Neural cell (in vitro differentiated cells): ENCODE measurements at regions not wholly inside any gene's neighbourhood (a gene's known extent, or its start where the extent isn't known, plus 50 kb on each side); places are given as distances from the start of the nearest gene placed in this dataset.
"Not testable (repeated sequence)": the region's sequence is repeated elsewhere in the genome, so short reads cannot be mapped to it uniquely, and the experiment has no call there.

Experiments used
- H2AFZ ChIP-seq: fragments of 200-600, 300-800 bp; sonication (generic), shearing (Covaris generic); 2 replicates; pipeline ENCODE4 v1.6.0; 2014; ENCODE audit warnings: low read depth, mild to moderate bottlenecking, antibody characterized with exemption, low read length, moderate library complexity
- H3F3A ChIP-seq: fragments of 200-600 bp; shearing (Covaris generic); 2 replicates; pipeline ENCODE4 v1.6.1; 2016; ENCODE audit warnings: mild to moderate bottlenecking, moderate library complexity, mixed read lengths, antibody characterized with exemption, low read length; ENCODE audit not compliant: insufficient read depth, poor library complexity, severe bottlenecking
- H3K27ac ChIP-seq: fragments of 200-600, 300-800 bp; sonication (generic), shearing (Covaris generic); 2 replicates; pipeline ENCODE4 v1.5.1; 2014; ENCODE audit warnings: mild to moderate bottlenecking, low read length, moderate library complexity
- H3K27me3 ChIP-seq: fragments of 300-800, 200-600 bp; sonication (generic), shearing (Covaris generic); 2 replicates; pipeline ENCODE4 v1.6.0; 2014; ENCODE audit warnings: mild to moderate bottlenecking, low read depth, low read length, moderate library complexity; ENCODE audit not compliant: insufficient read depth
- H3K36me3 ChIP-seq: fragments of 300-800, 200-600 bp; sonication (generic), shearing (Covaris generic); 2 replicates; pipeline ENCODE4 v1.5.1; 2014; ENCODE audit warnings: mild to moderate bottlenecking, antibody characterized with exemption, low read length, moderate library complexity; ENCODE audit not compliant: insufficient read depth
- H3K4me2 ChIP-seq: fragments of 300-800, 200-600 bp; sonication (generic), shearing (Covaris generic); 2 replicates; pipeline ENCODE4 v1.6.0; 2014; ENCODE audit warnings: mild to moderate bottlenecking, low read length
- H3K4me3 ChIP-seq: fragments of 300-800, 200-600 bp; sonication (generic), shearing (Covaris generic); 2 replicates; pipeline ENCODE4 v1.5.1; 2014; ENCODE audit warnings: mild to moderate bottlenecking, low read length, moderate library complexity
- H3K79me2 ChIP-seq: fragments of 200-600 bp; shearing (Covaris generic); replicated peaks from 2 replicates; pipeline ENCODE4 v1.6.0; 2014; ENCODE audit warnings: mild to moderate bottlenecking, low read length, moderate library complexity; ENCODE audit not compliant: insufficient read depth
- H3K9ac ChIP-seq: fragments of 300-800, 200-600 bp; sonication (generic), shearing (Covaris generic); 2 replicates; pipeline ENCODE4 v1.6.1; 2016; ENCODE audit warnings: mild to moderate bottlenecking, low read length, mixed read lengths
- H3K9me2 ChIP-seq: fragments of 200-600 bp; shearing (Covaris generic); 2 replicates; pipeline ENCODE4 v1.6.1; 2016; ENCODE audit warnings: mild to moderate bottlenecking, low read length, mixed read lengths; ENCODE audit not compliant: insufficient read depth
- H3K9me3 ChIP-seq: fragments of 200-600, 300-800 bp; sonication (generic), shearing (Covaris generic); 2 replicates; pipeline ENCODE4 v1.6.1; 2016; ENCODE audit warnings: mild to moderate bottlenecking, mixed run types, low read length, moderate library complexity, mixed read lengths
- H4K20me1 ChIP-seq: fragments of 200-600 bp; shearing (Covaris generic); 2 replicates; pipeline ENCODE4 v1.6.1; 2016; ENCODE audit warnings: mild to moderate bottlenecking, mixed run types; ENCODE audit not compliant: insufficient read depth
- EP300 ChIP-seq: fragments of 450-650 bp; conservative IDR thresholded peaks from 2 replicates; pipeline ENCODE4 v1.6.1; 2014; ENCODE audit warnings: antibody characterized with exemption, mild to moderate bottlenecking, moderate library complexity; ENCODE audit not compliant: poor library complexity, severe bottlenecking
- EZH2 ChIP-seq: fragments of 200-600, 300-800 bp; shearing (Covaris generic), sonication (generic); IDR thresholded peaks from 2 replicates; pipeline ENCODE4 v1.6.1; 2014; ENCODE audit warnings: antibody characterized with exemption, low read length, borderline replicate concordance, mild to moderate bottlenecking; ENCODE audit not compliant: insufficient read depth, poor library complexity, severe bottlenecking
- MXI1 ChIP-seq: fragments of 450-650 bp; conservative IDR thresholded peaks from 2 replicates; pipeline ENCODE4 v1.6.1; 2014; ENCODE audit warnings: antibody characterized with exemption, mild to moderate bottlenecking; ENCODE audit not compliant: poor library complexity, severe bottlenecking
- POLR2AphosphoS5 ChIP-seq: IDR thresholded peaks from 2 replicates; pipeline ENCODE4 v1.6.1; 2012
- RAD21 ChIP-seq: fragments of 450-650 bp; conservative IDR thresholded peaks from 2 replicates; pipeline ENCODE4 v1.6.1; 2014; ENCODE audit warnings: antibody characterized with exemption, mild to moderate bottlenecking, moderate library complexity
- SMC3 ChIP-seq: fragments of 450-650 bp; conservative IDR thresholded peaks from 2 replicates; pipeline ENCODE4 v1.6.1; 2014; ENCODE audit warnings: antibody characterized with exemption, mild to moderate bottlenecking, moderate library complexity; ENCODE audit not compliant: poor library complexity
- TAF1 ChIP-seq: IDR thresholded peaks from 2 replicates; pipeline ENCODE4 v1.6.1; 2012; ENCODE audit warnings: low read depth
- TF ChIP-seq, protein P1 (sequence below): fragments of 450-650 bp; IDR thresholded peaks from 2 replicates; pipeline ENCODE4 v1.5.1; 2014; ENCODE audit warnings: antibody characterized with exemption, mild to moderate bottlenecking, moderate library complexity; ENCODE audit not compliant: poor library complexity, severe bottlenecking
- TF ChIP-seq, protein P2 (sequence below): IDR thresholded peaks from 2 replicates; pipeline ENCODE4 v1.6.1; 2012; ENCODE audit warnings: borderline replicate concordance

DNA sequence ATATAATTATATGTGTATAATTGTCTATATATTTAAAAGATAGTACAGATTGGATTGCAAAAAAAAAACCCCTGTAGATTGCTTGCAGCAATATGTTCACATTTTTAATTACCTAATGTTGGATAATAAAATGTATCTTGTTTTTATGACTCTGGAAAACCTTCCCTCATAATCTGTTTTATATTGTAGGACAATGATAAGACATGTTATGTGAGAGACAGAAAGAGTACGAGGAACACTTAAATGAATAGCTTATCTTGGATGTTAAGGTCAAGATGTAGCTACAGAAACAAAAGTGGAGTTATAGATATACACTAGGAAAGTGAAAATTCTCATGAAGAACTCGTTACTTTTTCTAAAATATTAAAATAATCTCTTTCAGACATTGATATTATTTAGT, 691.6 kb upstream of the IMPG1 start:
- H3K27ac ChIP-seq = no peak overlapping the region
- no peak overlapping the region for H3K4me3 ChIP-seq
- no peaks in the 10 kb centered on the region for H3K27me3 ChIP-seq
- no peak overlapping the region for H3K9ac ChIP-seq
- H3F3A ChIP-seq = no peaks in the 10 kb centered on the region
- H3K4me2 ChIP-seq = no peak overlapping the region
- H3K9me2 ChIP-seq = no peaks in the 10 kb centered on the region
- TF ChIP-seq, protein P1, sequence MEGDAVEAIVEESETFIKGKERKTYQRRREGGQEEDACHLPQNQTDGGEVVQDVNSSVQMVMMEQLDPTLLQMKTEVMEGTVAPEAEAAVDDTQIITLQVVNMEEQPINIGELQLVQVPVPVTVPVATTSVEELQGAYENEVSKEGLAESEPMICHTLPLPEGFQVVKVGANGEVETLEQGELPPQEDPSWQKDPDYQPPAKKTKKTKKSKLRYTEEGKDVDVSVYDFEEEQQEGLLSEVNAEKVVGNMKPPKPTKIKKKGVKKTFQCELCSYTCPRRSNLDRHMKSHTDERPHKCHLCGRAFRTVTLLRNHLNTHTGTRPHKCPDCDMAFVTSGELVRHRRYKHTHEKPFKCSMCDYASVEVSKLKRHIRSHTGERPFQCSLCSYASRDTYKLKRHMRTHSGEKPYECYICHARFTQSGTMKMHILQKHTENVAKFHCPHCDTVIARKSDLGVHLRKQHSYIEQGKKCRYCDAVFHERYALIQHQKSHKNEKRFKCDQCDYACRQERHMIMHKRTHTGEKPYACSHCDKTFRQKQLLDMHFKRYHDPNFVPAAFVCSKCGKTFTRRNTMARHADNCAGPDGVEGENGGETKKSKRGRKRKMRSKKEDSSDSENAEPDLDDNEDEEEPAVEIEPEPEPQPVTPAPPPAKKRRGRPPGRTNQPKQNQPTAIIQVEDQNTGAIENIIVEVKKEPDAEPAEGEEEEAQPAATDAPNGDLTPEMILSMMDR = no peak
- TF ChIP-seq SMC3 (no peak), MXI1 (no peak), EP300 (no peak), POLR2AphosphoS5 (no peak), EZH2 (no peak)
- H3K36me3 ChIP-seq = no peaks in the 10 kb centered on the region
- H3K79me2 ChIP-seq = no peaks in the 10 kb centered on the region
- no peak overlapping the region for H2AFZ ChIP-seq
- H3K9me3 ChIP-seq = no peaks in the 10 kb centered on the region
- no peaks in the 10 kb centered on the region for H4K20me1 ChIP-seq

DNA sequence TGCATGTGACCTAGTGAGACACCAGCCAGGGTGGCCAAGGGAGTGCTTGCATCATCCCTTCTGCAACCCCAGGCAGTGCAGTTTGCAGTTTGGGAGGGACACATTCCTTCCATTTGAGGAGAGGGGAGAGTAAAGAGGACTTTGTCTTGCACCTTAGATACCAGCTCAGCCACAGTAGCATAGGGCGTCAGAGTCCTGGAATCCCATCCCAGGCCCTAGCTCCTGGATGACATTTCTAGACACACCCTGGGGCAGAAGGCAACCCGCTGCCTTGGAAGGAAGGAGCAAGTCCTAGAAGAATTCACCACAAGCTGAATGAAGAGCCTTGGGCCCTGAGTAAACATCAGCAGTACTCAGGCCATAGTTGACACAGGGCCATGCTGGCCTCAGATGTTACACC, 680.4 kb upstream of the IMPG1 start:
- Histone ChIP-seq H3K27ac (no peak overlapping the region), H3K4me3 (no peak overlapping the region), H3K4me2 (no peak overlapping the region), H4K20me1 (no peaks in the 10 kb centered on the region), H3K9me2 (no peaks in the 10 kb centered on the region), H3K79me2 (no peaks in the 10 kb centered on the region), H3K9me3 (peaks cover 2% of the 10 kb centered on the region), H2AFZ (no peak overlapping the region), H3K27me3 (no peaks in the 10 kb centered on the region), H3K9ac (no peak overlapping the region), H3K36me3 (no peaks in the 10 kb centered on the region), H3F3A (no peaks in the 10 kb centered on the region)
- TF ChIP-seq POLR2AphosphoS5 (no peak), TAF1 (no peak), MXI1 (no peak), RAD21 (no peak), EZH2 (no peak), EP300 (no peak), SMC3 (no peak)
- TF ChIP-seq, protein P2, sequence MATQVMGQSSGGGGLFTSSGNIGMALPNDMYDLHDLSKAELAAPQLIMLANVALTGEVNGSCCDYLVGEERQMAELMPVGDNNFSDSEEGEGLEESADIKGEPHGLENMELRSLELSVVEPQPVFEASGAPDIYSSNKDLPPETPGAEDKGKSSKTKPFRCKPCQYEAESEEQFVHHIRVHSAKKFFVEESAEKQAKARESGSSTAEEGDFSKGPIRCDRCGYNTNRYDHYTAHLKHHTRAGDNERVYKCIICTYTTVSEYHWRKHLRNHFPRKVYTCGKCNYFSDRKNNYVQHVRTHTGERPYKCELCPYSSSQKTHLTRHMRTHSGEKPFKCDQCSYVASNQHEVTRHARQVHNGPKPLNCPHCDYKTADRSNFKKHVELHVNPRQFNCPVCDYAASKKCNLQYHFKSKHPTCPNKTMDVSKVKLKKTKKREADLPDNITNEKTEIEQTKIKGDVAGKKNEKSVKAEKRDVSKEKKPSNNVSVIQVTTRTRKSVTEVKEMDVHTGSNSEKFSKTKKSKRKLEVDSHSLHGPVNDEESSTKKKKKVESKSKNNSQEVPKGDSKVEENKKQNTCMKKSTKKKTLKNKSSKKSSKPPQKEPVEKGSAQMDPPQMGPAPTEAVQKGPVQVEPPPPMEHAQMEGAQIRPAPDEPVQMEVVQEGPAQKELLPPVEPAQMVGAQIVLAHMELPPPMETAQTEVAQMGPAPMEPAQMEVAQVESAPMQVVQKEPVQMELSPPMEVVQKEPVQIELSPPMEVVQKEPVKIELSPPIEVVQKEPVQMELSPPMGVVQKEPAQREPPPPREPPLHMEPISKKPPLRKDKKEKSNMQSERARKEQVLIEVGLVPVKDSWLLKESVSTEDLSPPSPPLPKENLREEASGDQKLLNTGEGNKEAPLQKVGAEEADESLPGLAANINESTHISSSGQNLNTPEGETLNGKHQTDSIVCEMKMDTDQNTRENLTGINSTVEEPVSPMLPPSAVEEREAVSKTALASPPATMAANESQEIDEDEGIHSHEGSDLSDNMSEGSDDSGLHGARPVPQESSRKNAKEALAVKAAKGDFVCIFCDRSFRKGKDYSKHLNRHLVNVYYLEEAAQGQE = no peak
- TF ChIP-seq, protein P1 = no peak

DNA sequence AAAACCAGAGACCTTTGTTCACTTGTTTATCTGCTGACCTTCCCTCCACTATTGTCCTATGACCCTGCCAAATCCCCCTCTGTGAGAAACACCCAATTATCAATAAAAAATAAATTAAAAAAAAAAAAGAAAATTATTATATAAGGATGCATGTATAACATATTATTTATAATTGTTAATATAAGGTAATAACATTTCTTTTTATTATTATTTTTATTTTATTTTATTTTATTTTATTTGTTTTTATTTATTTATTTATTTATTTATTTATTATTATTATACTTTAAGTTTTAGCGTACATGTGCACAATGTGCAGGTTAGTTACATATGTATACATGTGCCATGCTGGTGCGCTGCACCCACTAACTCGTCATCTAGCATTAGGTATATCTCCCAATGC, 672.9 kb upstream of the IMPG1 start:
- not testable (repeated sequence) for H2AFZ ChIP-seq, H3K79me2 ChIP-seq, H3K9me3 ChIP-seq, H4K20me1 ChIP-seq, H3F3A ChIP-seq, H3K27ac ChIP-seq, H3K36me3 ChIP-seq, H3K4me3 ChIP-seq, H3K9me2 ChIP-seq, H3K4me2 ChIP-seq, H3K27me3 ChIP-seq, H3K9ac ChIP-seq

DNA sequence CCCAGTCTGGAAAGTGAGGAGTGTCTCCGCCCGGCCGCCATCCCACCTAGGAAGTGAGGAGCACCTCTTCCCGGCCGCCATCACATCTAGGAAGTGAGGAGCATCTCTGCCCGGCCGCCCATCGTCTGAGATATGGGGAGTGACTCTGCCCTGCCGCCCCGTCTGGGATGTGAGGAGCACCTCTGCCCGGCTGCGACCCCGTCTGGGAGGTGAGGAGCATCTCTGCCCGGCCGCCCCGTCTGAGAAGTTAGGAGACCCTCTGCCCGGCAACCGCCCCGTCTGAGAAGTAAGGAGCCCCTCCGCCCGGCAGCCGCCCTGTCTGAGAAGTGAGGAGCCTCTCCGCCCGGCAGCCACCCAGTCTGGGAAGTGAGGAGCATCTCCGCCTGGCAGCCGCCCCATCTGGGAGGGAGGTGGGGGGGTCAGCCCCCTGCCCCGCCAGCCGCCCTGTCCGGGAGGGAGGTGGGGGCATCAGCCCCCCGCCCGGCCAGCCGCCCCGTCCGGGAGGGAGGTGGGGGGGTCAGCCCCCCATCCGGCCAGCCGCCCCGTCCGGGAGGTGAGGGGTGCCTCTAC, 671.8 kb upstream of the IMPG1 start:
- H2AFZ ChIP-seq, H3K36me3 ChIP-seq, H3K27ac ChIP-seq, H3K27me3 ChIP-seq, H3K4me3 ChIP-seq, H3K79me2 ChIP-seq, H3K4me2 ChIP-seq, H3K9me2 ChIP-seq, H4K20me1 ChIP-seq, H3F3A ChIP-seq, H3K9ac ChIP-seq, H3K9me3 ChIP-seq: not testable (repeated sequence)
